Endothelial cell of umbilical vein (primary cell): ENCODE measurements at regions not wholly inside any gene's neighbourhood (a gene's known extent, or its start where the extent isn't known, plus 50 kb on each side); places are given as distances from the start of the nearest gene placed in this dataset.

Experiments
- BruUV-seq: library from RNA; stranded (reverse); fragments of 400-500 nt; replicated peaks from 2 replicates; lab custom pipeline; 2021; lab: Mats Ljungman, UMichigan
- CTCF ChIA-PET: fragments of 300-600, 350-600 bp; sonication (Branson Sonifier 250); formaldehyde crosslinking; loops from one replicate; lab custom pipeline; 2021; ENCODE audit warnings: antibody characterized with exemption, inconsistent platforms; lab: Charles Lee
- POLR2A ChIA-PET: fragments of 300-600, 350-600 bp; sonication (Branson Sonifier 250); formaldehyde crosslinking; loops from one replicate; lab custom pipeline; 2021; ENCODE audit warnings: antibody characterized with exemption, inconsistent platforms; lab: Charles Lee
- DNase-seq: peaks from one replicate; pipeline ENCODE4 v3.0.0-alpha.2; 2011; ENCODE audit warnings: low read depth, low spot score
- FAIRE-seq: peaks from 2 replicates; lab custom pipeline; 2011; peaks lifted over from hg19 to GRCh38; lab: Jason Lieb, UNC
- H2AFZ ChIP-seq: 2 replicates; pipeline ENCODE4 v1.6.0; 2012; ENCODE audit warnings: low read depth, low read length, control low read depth, inconsistent platforms
- H3K27ac ChIP-seq: 2 replicates; pipeline ENCODE4 v1.5.1; 2011; ENCODE audit warnings: low read depth, mild to moderate bottlenecking, control low read depth, low read length, moderate library complexity; ENCODE audit not compliant: insufficient read depth
- H3K27me3 ChIP-seq, 2 experiments: 2 replicates each; pipeline versions ENCODE4 v1.6.0 to v1.6.1; 2011; ENCODE audit warnings: low read length in 2 of 2, mixed read lengths in 1 of 2; ENCODE audit not compliant: control insufficient read depth in 2 of 2, insufficient read depth in 2 of 2
- H3K36me3 ChIP-seq, 2 experiments: 2 replicates in 1 of 2; 3 replicates in 1 of 2; pipeline ENCODE4 v1.5.1; 2011; ENCODE audit warnings: low read length in 2 of 2, mild to moderate bottlenecking in 1 of 2, moderate library complexity in 1 of 2; ENCODE audit not compliant: control insufficient read depth in 2 of 2, insufficient read depth in 2 of 2; ENCODE audit errors: extremely low read depth in 1 of 2
- H3K4me1 ChIP-seq: 3 replicates; pipeline ENCODE4 v1.5.1; 2011; ENCODE audit warnings: mild to moderate bottlenecking, low read length; ENCODE audit not compliant: control insufficient read depth, insufficient read depth; ENCODE audit errors: extremely low read depth
- H3K4me2 ChIP-seq: 2 replicates; pipeline ENCODE4 v1.6.1; 2011; ENCODE audit warnings: low read length, control low read depth, mixed read lengths; ENCODE audit not compliant: insufficient read depth
- H3K4me3 ChIP-seq, 3 experiments: fragments of 200-600 bp in 1 of 3; sonication (generic), shearing (Covaris generic) in 1 of 3; replicated peaks in 1 of 3; 2 replicates each; pipeline ENCODE4 v1.5.1; 2011 to 2016; ENCODE audit warnings: control low read depth in 3 of 3, low read length in 3 of 3, mild to moderate bottlenecking in 2 of 3, inconsistent platforms in 1 of 3, low read depth in 1 of 3, moderate library complexity in 1 of 3; ENCODE audit not compliant: insufficient read depth in 1 of 3
- H3K79me2 ChIP-seq: 2 replicates; pipeline ENCODE4 v1.6.0; 2012; ENCODE audit warnings: low read length, inconsistent platforms; ENCODE audit not compliant: control insufficient read depth, insufficient read depth
- H3K9ac ChIP-seq: replicated peaks from 2 replicates; pipeline ENCODE3; 2011; ENCODE audit warnings: low read length, control low read depth; ENCODE audit not compliant: insufficient read depth; ENCODE audit errors: extremely low read depth
- H3K9me1 ChIP-seq: replicated peaks from 3 replicates; pipeline ENCODE4 v1.6.0; 2011; ENCODE audit warnings: mild to moderate bottlenecking, low read length; ENCODE audit not compliant: control insufficient read depth, insufficient read depth; ENCODE audit errors: extremely low read depth
- H3K9me3 ChIP-seq: replicated peaks from 2 replicates; pipeline ENCODE4 v1.5.1; 2012; ENCODE audit warnings: low read length, inconsistent platforms; ENCODE audit not compliant: control insufficient read depth, insufficient read depth
- H4K20me1 ChIP-seq: replicated peaks from 2 replicates; pipeline ENCODE3; 2011; ENCODE audit warnings: mild to moderate bottlenecking, low read length; ENCODE audit not compliant: control insufficient read depth, insufficient read depth; ENCODE audit errors: extremely low read depth
- CTCF ChIP-seq, 2 donors: IDR thresholded peaks; 1 replicate in 1 of 2; 2 replicates in 1 of 2; pipeline ENCODE4 v1.5.1; 2011; ENCODE audit warnings: low read length in 2 of 2, mild to moderate bottlenecking in 2 of 2, moderate library complexity in 2 of 2, control low read depth in 1 of 2, inconsistent platforms in 1 of 2, low read depth in 1 of 2; ENCODE audit not compliant: insufficient read depth in 1 of 2; ENCODE audit errors: extremely low read depth in 1 of 2
- EZH2 ChIP-seq: IDR thresholded peaks from 2 replicates; pipeline ENCODE4 v1.6.1; 2012; ENCODE audit warnings: borderline replicate concordance, low read depth, mild to moderate bottlenecking, moderate library complexity, low read length, inconsistent platforms; ENCODE audit not compliant: severe bottlenecking
- FOS ChIP-seq: IDR thresholded peaks from 2 replicates; pipeline ENCODE4 v1.6.1; 2011; ENCODE audit warnings: mild to moderate bottlenecking, low read length, moderate library complexity, borderline replicate concordance; ENCODE audit not compliant: insufficient read depth
- GATA2 ChIP-seq: IDR thresholded peaks from 2 replicates; pipeline ENCODE4 v1.7.0; 2011; ENCODE audit warnings: low read depth, mild to moderate bottlenecking, moderate library complexity, mixed read lengths, low read length; ENCODE audit not compliant: insufficient read length, insufficient read depth
- JUN ChIP-seq: IDR thresholded peaks from 2 replicates; pipeline ENCODE4 v1.6.1; 2011; ENCODE audit warnings: borderline replicate concordance, low read depth; ENCODE audit not compliant: insufficient read length, insufficient read depth
- MAX ChIP-seq: IDR thresholded peaks from 2 replicates; pipeline ENCODE4 v1.6.1; 2011; ENCODE audit not compliant: insufficient read depth, insufficient read length
- MYC ChIP-seq: IDR thresholded peaks from one replicate; pipeline ENCODE4 v1.6.1; 2011; ENCODE audit warnings: mild to moderate bottlenecking, low read depth, low read length
- POLR2A ChIP-seq: IDR thresholded peaks from 2 replicates; pipeline ENCODE4 v1.6.1; 2012; ENCODE audit warnings: low read depth, mild to moderate bottlenecking, control low read depth, low read length
- POLR2AphosphoS5 ChIP-seq: IDR thresholded peaks from 2 replicates; pipeline ENCODE4 v1.6.1; 2012; ENCODE audit warnings: low read depth, mild to moderate bottlenecking, control low read depth, low read length, moderate library complexity; ENCODE audit not compliant: insufficient read depth
- dilution Hi-C: fragments of 300-500 bp; cut with MboI; formaldehyde crosslinking; loops from one replicate; pipeline ENCODE4 v1.15.0; 2019; ENCODE audit warnings: low sequenced_read_pairs; ENCODE audit not compliant: extremely low pct_ligation_motif_present
- intact Hi-C: fragments of 100-400 bp; cut with micrococcal nuclease; formaldehyde crosslinking; loops from one replicate; pipeline ENCODE4 v1.10.0; 2022

- POLR2A ChIA-PET, result no interaction called here
- no peak overlapping the region for H3K27ac ChIP-seq
- H3K4me3 ChIP-seq, result no peak overlapping the region
- intact Hi-C loops (no loop called here), dilution Hi-C loops (no loop called here)
- H3K9ac ChIP-seq, result no peak overlapping the region
- DNase-seq (no peak), FAIRE-seq (no peak)
- no peaks in the 10 kb centered on the region for H3K36me3 ChIP-seq
- H4K20me1 ChIP-seq, result no peaks in the 10 kb centered on the region
- no peak for TF ChIP-seq EZH2
- TF ChIP-seq POLR2A, result no peak
- TF ChIP-seq MYC, result no peak
- TF ChIP-seq POLR2AphosphoS5, result no peak
- no peak for TF ChIP-seq MAX
- TF ChIP-seq GATA2, result no peak
- no peak for TF ChIP-seq CTCF (IDR thresholded peaks at IDR 0.05; ENCODE audit: extremely low read depth in 1 of 2, insufficient read depth in 1 of 2, low read depth in 1 of 2, low read length in 2 of 2)
- TF ChIP-seq FOS, result no peak
- no peak for TF ChIP-seq JUN
- no peaks in the 10 kb centered on the region for H3K79me2 ChIP-seq
- CTCF ChIA-PET, result no interaction called here
- H3K27me3 ChIP-seq, result no peaks in the 10 kb centered on the region
- no peaks in the 10 kb centered on the region for H3K4me1 ChIP-seq
- no TSS peak for BruUV-seq
- H3K9me3 ChIP-seq, result peaks cover 8% of the 10 kb centered on the region
- H3K4me2 ChIP-seq, result no peak overlapping the region
- no peaks in the 10 kb centered on the region for H3K9me1 ChIP-seq
- no peak overlapping the region for H2AFZ ChIP-seq
Observed at GRCh38 chr22:47574556-47574955, 812.1 kb downstream of the TBC1D22A start.
